Eye (tissue), 1 donor: ENCODE measurements at regions not wholly inside any gene's neighbourhood (a gene's known extent, or its start where the extent isn't known, plus 50 kb on each side); places are given as distances from the start of the nearest gene placed in this dataset.
A peak's percentile ranks its signal among the peaks of the same experiment; 100 is the strongest.
"Not testable (repeated sequence)": the region's sequence is repeated elsewhere in the genome, so short reads cannot be mapped to it uniquely, and the experiment has no call there.

Source experiments
- DNase-seq: peaks from one replicate; pipeline ENCODE4 v3.0.0-alpha.2; 2015

DNA sequence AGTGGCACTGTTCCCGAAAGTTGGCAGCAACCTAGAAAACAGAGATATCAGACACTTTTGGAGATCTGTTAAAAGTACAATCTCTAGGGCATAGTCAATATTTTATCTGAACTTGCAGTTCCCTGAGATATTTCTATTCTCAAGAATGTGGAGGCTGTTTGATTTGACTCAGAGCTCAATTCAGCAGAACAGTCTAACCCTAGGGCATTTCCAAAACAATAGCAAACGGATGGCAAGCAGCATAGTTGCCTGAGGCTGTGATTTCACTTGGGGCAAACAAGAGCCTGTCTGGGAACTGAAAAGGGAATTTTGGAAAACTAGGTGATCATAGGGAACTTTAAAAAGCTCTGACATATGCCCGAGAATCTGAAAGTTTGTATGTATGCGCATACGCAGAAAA lies 772.8 kb upstream of the LRRTM1 start:
- DNase-seq: no peak

DNA sequence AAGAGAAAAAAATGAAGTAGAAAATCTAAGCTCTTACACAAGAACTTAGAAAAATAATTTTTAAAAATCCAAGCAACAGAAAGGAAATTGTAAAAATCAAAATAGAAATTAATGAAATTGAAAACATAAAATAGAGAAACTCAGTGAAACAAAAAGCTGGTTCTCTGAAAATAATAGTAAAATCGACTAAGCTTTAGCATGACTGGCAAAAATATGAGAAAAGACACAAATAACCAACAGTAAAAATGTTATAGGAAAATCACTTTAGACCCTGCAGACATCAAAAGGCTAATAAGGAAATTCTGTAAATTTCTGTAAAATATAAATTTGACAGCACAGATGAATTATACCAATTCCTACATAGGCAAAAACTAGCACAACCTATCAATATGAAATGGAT lies 768.9 kb upstream of the LRRTM1 start:
- no peak for DNase-seq

- DNase-seq: no peak
These were observed 763.6 kb upstream of the LRRTM1 start for GRCh38 chr2:81068144-81068543.

- no peak for DNase-seq
These were observed 756.5 kb upstream of the LRRTM1 start for GRCh38 chr2:81061016-81061415.

DNA sequence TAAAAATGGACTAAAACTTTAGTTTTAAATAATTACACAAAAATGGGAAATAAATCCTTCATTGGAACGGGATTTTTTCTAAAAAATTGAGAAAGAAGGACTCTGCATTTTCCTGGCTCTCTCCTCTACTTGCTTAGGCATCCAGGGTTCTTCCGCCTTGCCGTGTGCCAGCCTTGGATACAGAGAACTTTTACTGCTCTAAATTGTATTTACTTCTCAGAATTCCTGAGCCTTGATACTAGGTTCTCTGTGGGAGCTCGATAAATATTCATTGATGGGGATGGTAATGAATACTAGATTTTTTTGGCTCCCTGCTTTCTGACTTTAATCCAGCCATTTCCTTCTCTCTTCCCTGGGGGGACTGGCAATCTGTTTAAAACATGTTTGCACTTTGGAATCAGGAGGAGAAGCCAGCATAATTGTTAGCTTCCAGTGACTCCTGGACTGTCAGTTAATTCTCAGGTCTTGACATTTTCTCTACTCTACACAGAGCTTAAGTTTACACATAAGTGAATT lies 746.1 kb upstream of the LRRTM1 start:
- peak; percentile 0 for DNase-seq

- no peak for DNase-seq
These were observed 739.1 kb upstream of the LRRTM1 start for GRCh38 chr2:81043681-81044080.

DNA sequence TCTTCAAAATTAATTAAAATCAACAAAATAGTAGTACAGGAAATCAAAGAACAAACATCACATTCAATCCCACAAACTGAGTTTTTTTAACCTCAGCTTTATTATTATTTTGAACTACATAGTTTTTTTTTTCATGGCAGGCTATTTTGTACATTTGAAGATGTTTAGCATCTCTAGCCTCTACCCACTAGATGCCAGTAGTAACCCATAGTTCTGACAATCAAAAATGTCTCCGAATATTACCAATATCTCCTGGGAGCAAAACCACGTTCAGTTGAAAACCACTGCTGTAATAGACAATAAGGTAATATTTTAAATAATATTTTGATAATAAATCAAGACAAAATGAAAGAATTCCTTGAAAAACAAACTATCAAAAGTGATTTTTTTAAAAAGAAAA lies 702.6 kb upstream of the LRRTM1 start:
- no peak for DNase-seq

GRCh38 chr2:81002906-81003305 lies 698.4 kb upstream of the LRRTM1 start:
- DNase-seq: no peak

DNA sequence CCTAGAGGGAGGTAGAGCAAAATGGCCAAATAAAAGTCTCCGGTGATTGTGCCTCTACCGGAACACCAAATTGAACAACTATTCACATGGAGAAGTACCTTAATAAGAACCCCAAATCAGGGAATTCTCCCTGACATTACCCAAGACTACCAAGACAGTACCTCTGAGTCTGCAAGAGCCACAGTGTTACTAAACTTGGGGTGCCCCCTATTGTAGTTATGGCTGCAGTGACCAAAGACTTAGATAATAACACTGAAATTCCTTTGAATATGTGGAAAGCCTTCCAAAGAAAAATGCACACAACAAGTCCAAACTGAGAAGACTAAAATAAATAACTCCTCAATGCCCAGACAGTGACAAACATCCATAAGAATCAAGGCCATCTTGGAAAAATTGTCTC lies 682.9 kb upstream of the LRRTM1 start:
- no peak for DNase-seq

DNA sequence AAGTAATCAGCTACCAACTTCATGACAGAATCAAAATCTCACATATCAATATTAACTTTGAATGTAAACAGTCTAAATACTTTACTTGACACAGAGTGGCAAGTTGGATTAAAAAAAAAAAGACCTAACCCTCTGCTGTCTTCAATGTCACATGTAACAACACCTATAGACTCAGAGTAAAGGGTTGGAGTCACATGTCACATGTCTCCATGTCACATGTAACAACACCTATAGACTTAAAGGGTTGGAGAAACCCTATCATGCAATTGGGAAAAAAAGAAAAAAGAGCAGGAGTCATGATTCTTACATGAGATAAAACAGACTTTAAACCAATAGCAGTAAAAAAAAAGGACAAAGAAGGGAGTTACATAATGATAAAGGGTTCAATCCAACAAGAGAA lies 665.3 kb upstream of the LRRTM1 start:
- DNase-seq: no peak

GRCh38 chr2:80968450-80968849 lies 663.9 kb upstream of the LRRTM1 start:
- DNase-seq: no peak

DNA sequence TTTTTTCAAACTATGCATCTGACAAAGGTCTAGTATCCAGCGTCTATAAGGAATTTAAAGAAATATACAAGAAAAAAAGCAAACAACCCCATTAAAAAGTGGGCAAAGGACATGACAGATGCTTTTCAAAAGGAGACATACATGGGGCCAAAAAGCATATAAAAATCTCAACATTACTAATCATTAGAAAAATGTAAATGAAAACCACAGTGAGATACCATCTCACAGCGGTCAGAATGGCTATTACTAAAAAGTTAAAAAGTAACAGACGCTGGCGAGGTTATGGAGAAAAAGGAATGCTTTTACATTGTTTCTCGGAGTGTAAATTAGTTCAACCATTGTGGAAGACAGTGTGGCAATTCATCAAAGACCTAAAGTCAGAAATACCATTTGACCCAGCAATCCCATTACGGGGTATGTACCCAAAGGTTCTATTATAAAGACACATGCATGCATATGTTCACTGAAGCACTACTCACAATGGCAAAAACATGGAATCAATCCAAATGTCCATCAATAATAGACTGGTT lies 643.1 kb upstream of the LRRTM1 start:
- no peak for DNase-seq

DNA sequence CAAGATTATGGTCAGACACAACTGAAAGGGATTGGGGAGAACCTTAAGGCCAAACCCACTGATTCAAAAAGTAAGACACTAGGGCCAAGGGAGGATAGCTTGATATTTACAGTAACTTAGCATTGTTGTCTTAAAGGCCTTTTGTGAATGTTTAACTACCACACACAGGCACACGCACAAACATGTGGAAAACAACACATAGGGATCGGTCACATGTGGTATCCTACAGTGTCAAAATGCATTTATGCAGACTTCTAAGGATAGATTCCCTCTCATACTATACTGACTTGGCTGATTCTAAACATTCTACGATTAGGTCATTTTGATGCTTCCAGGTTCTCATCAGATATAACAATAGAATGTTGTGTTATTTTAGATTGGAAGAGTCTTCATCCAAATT lies 638.9 kb upstream of the LRRTM1 start:
- no peak for DNase-seq

- DNase-seq: no peak
These were observed 638.2 kb upstream of the LRRTM1 start for GRCh38 chr2:80942766-80943165.

DNA sequence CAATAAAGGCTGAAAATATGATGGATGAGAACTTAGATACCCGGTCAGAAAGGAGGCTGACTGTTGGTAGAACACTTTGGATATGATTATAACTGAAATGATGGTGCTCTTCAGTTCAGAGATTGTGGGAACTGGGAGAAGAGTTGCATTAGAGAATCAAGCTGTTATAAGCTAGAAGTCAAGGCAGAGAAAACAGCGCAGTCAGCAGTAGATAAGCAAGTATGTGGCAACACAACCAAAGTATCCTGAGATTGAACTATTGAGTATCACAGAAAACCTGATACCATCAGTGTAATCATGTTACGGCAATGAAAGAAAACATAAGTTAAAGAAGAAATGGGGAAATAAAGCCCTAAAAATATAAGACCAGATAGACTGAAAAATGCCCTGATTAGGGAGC lies 633.9 kb upstream of the LRRTM1 start:
- no peak for DNase-seq

DNA sequence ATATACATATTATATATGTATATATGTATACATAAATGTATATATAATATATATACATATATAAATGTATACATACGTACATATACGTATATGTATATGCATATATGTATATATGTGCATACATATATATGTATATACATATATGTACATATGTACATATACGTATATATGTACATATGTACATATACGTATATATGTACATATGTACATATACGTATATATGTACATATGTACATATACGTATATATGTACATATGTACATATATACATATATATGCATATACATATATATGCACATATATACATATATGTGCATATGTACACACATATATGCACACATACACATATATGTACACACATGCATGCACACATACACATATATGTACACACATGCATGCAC lies 627.3 kb upstream of the LRRTM1 start:
- not testable (repeated sequence) for DNase-seq

DNA sequence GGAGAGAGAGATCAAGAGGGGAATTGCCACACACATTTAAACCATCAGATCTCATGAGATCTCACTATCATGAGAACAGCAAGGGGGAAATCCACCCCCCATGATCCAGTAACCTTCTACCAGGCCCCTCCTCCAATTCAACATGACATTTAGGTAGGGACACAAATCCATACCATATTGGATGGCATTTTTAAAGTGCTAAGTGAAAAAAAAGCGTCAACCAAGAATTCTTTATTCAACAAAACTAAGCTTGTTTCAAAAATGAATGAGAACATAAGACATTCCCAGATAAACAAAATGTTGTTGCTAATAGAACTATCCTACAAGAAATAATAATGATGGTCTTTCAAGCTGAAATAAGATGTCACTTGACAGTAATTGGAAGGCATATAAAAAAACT lies 626.2 kb upstream of the LRRTM1 start:
- no peak for DNase-seq

GRCh38 chr2:80926168-80926567 lies 621.6 kb upstream of the LRRTM1 start:
- no peak for DNase-seq

DNA sequence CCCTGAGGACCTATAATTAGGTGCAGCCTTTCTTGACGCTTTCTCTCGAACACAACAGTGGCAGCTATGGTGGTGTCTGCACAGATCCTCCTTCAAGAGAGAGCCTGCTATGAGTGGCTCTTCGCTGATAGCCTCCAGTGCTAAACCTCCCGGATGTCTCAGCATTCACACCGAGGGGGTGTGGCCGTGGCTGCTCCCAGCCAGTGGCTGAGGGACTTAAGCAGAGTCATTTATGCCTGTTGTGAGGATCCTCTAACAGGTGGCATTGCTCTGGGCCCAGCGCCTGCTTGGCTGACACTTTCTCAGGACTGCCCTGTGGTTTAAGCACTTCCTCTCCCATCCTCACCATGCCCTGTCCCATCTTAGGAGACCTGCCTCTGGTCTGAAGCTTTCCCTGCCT lies 592.0 kb upstream of the LRRTM1 start:
- no peak for DNase-seq

GRCh38 chr2:80894486-80894885 lies 589.9 kb upstream of the LRRTM1 start:
- peak; percentile 35 for DNase-seq

DNA sequence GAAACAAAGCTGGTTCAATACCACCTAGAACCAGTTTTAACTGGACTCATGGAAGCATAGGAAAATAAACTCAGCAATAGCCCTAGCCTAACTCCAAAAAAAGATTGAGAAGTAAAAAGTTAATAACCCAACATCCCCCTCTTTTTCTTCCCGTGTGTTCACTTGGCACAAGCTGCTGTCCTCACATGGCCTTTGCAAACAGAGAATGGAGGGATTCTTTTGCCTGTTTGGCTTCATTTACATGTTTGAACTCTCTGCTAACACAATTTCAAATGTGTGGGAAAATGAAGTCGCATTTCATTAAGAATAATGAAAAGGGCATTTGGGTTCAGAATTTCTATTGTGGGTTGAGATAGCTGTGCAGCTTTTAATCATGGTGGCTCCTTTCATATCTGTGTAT lies 589.2 kb upstream of the LRRTM1 start:
- DNase-seq: no peak

GRCh38 chr2:80889009-80889408 lies 584.5 kb upstream of the LRRTM1 start:
- DNase-seq: no peak

DNA sequence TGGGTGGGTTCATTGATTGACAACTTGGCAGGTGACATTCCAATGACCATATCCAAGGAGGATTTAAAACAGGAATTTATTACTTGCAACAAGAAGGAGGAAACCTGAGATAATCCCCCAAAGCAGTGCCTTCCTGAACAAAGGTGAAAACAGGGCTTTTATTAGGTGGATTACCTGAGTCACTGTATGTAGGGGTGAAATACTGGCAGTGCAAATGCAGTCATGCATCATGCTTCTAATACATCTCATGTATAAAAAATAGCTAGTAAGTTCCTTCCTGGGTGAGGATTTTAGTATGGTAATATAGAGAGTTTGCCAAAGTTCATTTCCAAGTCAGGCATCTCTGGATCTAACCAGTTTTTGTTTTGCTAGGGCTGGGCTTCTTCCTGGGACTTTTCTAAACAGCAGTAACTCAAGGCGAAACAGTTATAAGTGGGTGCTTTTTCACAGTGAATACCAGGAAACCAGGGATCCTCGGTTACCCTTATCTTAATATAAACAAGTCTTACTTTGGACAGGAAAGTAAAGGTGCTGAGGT lies 583.4 kb upstream of the LRRTM1 start:
- no peak for DNase-seq

- no peak for DNase-seq
These were observed 569.8 kb upstream of the LRRTM1 start for GRCh38 chr2:80874374-80874773.

DNA sequence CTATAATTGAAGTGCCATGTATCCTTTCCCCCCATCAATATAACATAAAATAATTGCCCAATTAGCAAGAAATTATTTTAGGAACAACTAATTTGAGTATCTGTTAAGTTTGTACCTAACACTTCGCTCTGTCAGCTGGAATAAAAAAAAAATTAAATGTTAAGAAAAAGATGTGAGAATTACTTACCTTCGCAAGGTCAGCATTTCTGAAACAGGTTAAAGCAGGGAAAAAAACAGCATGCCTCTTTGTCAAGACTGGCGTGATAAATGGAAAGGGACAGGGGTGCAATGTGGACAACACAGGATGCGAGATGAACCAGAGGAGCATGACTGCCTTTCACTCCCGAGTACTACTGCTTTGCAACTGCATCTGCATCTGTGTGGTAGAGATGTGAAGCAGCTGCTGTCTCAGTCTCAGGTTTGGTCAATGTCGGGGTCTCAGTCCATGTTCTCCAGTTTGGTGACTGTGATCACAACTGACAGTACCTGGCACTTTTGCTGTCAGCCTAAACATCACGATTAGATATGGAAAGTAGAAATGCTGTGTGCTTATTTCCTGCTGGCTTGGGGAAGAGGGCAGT lies 565.4 kb upstream of the LRRTM1 start:
- DNase-seq: no peak
